ENCODE measurements at regions not wholly inside any gene's neighbourhood (a gene's known extent, or its start where the extent isn't known, plus 50 kb on each side); places are given as distances from the start of the nearest gene placed in this dataset.
"Not testable (repeated sequence)": the region's sequence is repeated elsewhere in the genome, so short reads cannot be mapped to it uniquely, and the experiment has no call there.

GRCh38 chr1:9465640-9466039 is 73.6 kb upstream of the SLC25A33 start:
- DNase-seq (ENCODE audit: low spot score): no peak

GRCh38 chr1:9466780-9467758 is 72.2 kb upstream of the SLC25A33 start:
- DNase-seq (ENCODE audit: low spot score): no peak

- not testable (repeated sequence) for DNase-seq (ENCODE audit: low spot score)
Measured at GRCh38 chr1:9469882-9470281, 69.4 kb upstream of the SLC25A33 start.

- DNase-seq (ENCODE audit: low spot score): no peak
Measured at GRCh38 chr1:9471679-9472078, 67.6 kb upstream of the SLC25A33 start.

- no peak for DNase-seq (ENCODE audit: low spot score)
Measured at GRCh38 chr1:9472386-9473031, 66.8 kb upstream of the SLC25A33 start.

GRCh38 chr1:9473032-9473807 is 66.0 kb upstream of the SLC25A33 start:
- peak; percentile 68 for DNase-seq (ENCODE audit: low spot score)

GRCh38 chr1:9475061-9475627 is 64.1 kb upstream of the SLC25A33 start:
- no peak for DNase-seq (ENCODE audit: low spot score)

- no peak for DNase-seq (ENCODE audit: low spot score)
Measured at GRCh38 chr1:9476790-9477463, 62.3 kb upstream of the SLC25A33 start.

GRCh38 chr1:9477535-9477934 is 61.7 kb upstream of the SLC25A33 start:
- DNase-seq (ENCODE audit: low spot score): no peak

GRCh38 chr1:9478021-9478420 is 61.2 kb upstream of the SLC25A33 start:
- DNase-seq (ENCODE audit: low spot score): no peak

GRCh38 chr1:9481048-9481447 is 58.2 kb upstream of the SLC25A33 start:
- DNase-seq (ENCODE audit: low spot score): no peak

- no peak for DNase-seq (ENCODE audit: low spot score)
Measured at GRCh38 chr1:9482403-9482802, 56.9 kb upstream of the SLC25A33 start.

- no peak for DNase-seq (ENCODE audit: low spot score)
Measured at GRCh38 chr1:9482816-9483572, 56.3 kb upstream of the SLC25A33 start.

GRCh38 chr1:9486466-9487140 is 52.7 kb upstream of the SLC25A33 start:
- no peak for DNase-seq (ENCODE audit: low spot score)

Data from ureter (tissue), 1 donor.